ENCODE measurements at regions not wholly inside any gene's neighbourhood (a gene's known extent, or its start where the extent isn't known, plus 50 kb on each side); places are given as distances from the start of the nearest gene placed in this dataset.

DNA sequence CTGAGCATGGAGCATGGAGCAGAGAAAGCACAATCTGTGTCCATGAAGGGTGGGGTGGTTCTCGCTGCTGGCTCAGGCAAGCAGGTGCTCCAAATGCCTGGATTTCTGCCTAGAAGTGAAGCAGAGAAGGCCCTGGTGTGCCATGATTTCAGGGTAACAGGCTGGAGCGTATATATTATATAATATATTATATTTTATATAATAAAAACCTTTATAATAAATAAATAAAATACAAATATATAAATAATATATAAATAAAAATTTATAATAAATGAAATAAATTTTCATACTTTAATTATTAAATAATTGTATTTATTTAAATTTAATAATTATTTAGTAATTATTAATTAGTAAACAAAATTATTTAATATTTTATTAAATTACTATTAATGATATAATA is 707.4 kb upstream of the COX7C start:
- BruUV-seq (replicated peaks): no TSS peak
- Mint-ChIP-seq H3K4me3 (ENCODE audit: unreplicated experiment) (no peak overlapping the region), H3K4me1 (ENCODE audit: insufficient read depth, unreplicated experiment) (no peaks in the 10 kb centered on the region), H3K9me3 (ENCODE audit: unreplicated experiment) (no peaks in the 10 kb centered on the region), H3K27me3 (ENCODE audit: insufficient read depth, unreplicated experiment) (peaks cover 17% of the 10 kb centered on the region), H3K27ac (ENCODE audit: low read depth, unreplicated experiment) (no peak overlapping the region), H3K36me3 (ENCODE audit: insufficient read depth, unreplicated experiment) (no peaks in the 10 kb centered on the region)
- POLR2A ChIA-PET: no interaction called here
- intact Hi-C loops (cut with micrococcal nuclease): no loop called here
- no peak for DNase-seq (ENCODE audit: unreplicated experiment)
- TF ChIP-seq, protein P1, sequence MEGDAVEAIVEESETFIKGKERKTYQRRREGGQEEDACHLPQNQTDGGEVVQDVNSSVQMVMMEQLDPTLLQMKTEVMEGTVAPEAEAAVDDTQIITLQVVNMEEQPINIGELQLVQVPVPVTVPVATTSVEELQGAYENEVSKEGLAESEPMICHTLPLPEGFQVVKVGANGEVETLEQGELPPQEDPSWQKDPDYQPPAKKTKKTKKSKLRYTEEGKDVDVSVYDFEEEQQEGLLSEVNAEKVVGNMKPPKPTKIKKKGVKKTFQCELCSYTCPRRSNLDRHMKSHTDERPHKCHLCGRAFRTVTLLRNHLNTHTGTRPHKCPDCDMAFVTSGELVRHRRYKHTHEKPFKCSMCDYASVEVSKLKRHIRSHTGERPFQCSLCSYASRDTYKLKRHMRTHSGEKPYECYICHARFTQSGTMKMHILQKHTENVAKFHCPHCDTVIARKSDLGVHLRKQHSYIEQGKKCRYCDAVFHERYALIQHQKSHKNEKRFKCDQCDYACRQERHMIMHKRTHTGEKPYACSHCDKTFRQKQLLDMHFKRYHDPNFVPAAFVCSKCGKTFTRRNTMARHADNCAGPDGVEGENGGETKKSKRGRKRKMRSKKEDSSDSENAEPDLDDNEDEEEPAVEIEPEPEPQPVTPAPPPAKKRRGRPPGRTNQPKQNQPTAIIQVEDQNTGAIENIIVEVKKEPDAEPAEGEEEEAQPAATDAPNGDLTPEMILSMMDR (IDR thresholded peaks at IDR 0.05; ENCODE audit: unreplicated experiment): no peak
- CTCF ChIA-PET: interaction anchor here (0.7 kb wide), 1 partner anchor 1209 kb away, joined by 5 read pairs; no protein-coding TSS in a partner anchor

- H3K4me1 Mint-ChIP-seq (ENCODE audit: insufficient read depth, unreplicated experiment): no peaks in the 10 kb centered on the region
- ChIA-PET CTCF (interaction anchor here (1.0 kb wide), 1 partner anchor 9 kb away, joined by 3 read pairs; no protein-coding TSS in a partner anchor), POLR2A (no interaction called here)
- intact Hi-C loops (cut with micrococcal nuclease): no loop called here
- no peak overlapping the region for H3K27ac Mint-ChIP-seq (ENCODE audit: low read depth, unreplicated experiment)
- BruUV-seq (replicated peaks): no TSS peak
- H3K9me3 Mint-ChIP-seq (ENCODE audit: unreplicated experiment): peaks cover 21% of the 10 kb centered on the region
- peaks cover 5% of the 10 kb centered on the region for H3K36me3 Mint-ChIP-seq (ENCODE audit: insufficient read depth, unreplicated experiment)
- TF ChIP-seq, protein P1 (IDR thresholded peaks at IDR 0.05; ENCODE audit: unreplicated experiment): no peak
- DNase-seq (ENCODE audit: unreplicated experiment): no peak
- no peak overlapping the region for H3K4me3 Mint-ChIP-seq (ENCODE audit: unreplicated experiment)
- no peaks in the 10 kb centered on the region for H3K27me3 Mint-ChIP-seq (ENCODE audit: insufficient read depth, unreplicated experiment)
Measured at GRCh38 chr5:85920984-85921383, 696.8 kb upstream of the COX7C start.

GRCh38 chr5:85921590-85921989 is 696.2 kb upstream of the COX7C start:
- H3K27me3 Mint-ChIP-seq (ENCODE audit: insufficient read depth, unreplicated experiment): no peaks in the 10 kb centered on the region
- no peak overlapping the region for H3K27ac Mint-ChIP-seq (ENCODE audit: low read depth, unreplicated experiment)
- no peaks in the 10 kb centered on the region for H3K4me1 Mint-ChIP-seq (ENCODE audit: insufficient read depth, unreplicated experiment)
- TF ChIP-seq, protein P1 (IDR thresholded peaks at IDR 0.05; ENCODE audit: unreplicated experiment): no peak
- BruUV-seq (replicated peaks): no TSS peak
- ChIA-PET CTCF (no interaction called here), POLR2A (no interaction called here)
- peaks cover 5% of the 10 kb centered on the region for H3K36me3 Mint-ChIP-seq (ENCODE audit: insufficient read depth, unreplicated experiment)
- intact Hi-C loops (cut with micrococcal nuclease): no loop called here
- H3K9me3 Mint-ChIP-seq (ENCODE audit: unreplicated experiment): peaks cover 21% of the 10 kb centered on the region
- H3K4me3 Mint-ChIP-seq (ENCODE audit: unreplicated experiment): no peak overlapping the region
- DNase-seq (ENCODE audit: unreplicated experiment): no peak

DNA sequence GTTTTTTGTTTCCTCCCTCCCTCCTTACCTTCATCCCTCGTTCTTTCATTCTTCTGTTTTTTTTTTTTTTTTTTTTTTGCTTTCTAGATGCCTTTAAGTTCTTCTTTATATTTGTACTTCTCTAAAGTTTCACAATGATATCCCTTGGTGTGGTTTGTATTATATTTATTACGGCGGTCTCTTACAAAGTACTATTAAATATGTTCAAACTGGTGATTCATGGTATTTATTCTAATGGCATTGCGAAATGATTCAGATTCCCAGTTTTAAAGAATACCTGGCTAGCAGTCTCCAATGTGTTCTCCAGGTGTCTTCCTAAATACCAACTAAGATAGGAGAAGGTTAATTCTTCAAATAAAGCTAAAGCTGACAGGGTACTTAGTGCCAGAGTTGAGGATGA is 690.1 kb upstream of the COX7C start:
- Mint-ChIP-seq H3K27me3 (ENCODE audit: insufficient read depth, unreplicated experiment) (no peaks in the 10 kb centered on the region), H3K4me1 (ENCODE audit: insufficient read depth, unreplicated experiment) (no peaks in the 10 kb centered on the region), H3K27ac (ENCODE audit: low read depth, unreplicated experiment) (no peak overlapping the region), H3K36me3 (ENCODE audit: insufficient read depth, unreplicated experiment) (no peaks in the 10 kb centered on the region), H3K4me3 (ENCODE audit: unreplicated experiment) (no peak overlapping the region), H3K9me3 (ENCODE audit: unreplicated experiment) (peaks cover 20% of the 10 kb centered on the region)
- POLR2A ChIA-PET: no interaction called here
- TF ChIP-seq, protein P1 (IDR thresholded peaks at IDR 0.05; ENCODE audit: unreplicated experiment): no peak
- no TSS peak for BruUV-seq (replicated peaks)
- intact Hi-C loops (cut with micrococcal nuclease): no loop called here
- DNase-seq (ENCODE audit: unreplicated experiment): no peak
- CTCF ChIA-PET: no interaction called here

Measured in MCF 10A (cell line).